ENCODE measurements at regions not wholly inside any gene's neighbourhood (a gene's known extent, or its start where the extent isn't known, plus 50 kb on each side); places are given as distances from the start of the nearest gene placed in this dataset.

DNA sequence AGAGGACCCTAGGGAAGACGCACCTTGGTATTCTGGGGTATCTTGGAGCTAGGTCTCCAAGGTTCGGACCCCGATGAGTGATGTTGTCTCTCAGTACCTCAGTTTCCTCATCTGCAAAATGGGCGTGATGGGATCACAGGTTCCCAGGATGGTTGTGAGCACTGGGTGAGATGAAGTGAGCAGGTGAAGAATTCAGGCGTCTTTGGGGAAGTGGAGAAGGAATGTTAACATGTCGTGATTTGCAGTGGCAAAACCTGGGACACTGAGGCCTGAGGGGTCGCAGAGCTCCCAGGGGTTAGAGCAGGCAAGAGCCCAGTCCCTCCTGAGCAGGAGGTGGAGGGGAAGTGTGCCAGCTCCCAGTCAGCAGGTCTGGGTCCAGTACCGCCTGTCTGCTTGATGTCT is 215.1 kb upstream of the GSE1 start:
- DNase-seq (ENCODE audit: low read depth in 2 of 2, low spot score in 1 of 2) = no peak

GRCh38 chr16:85398688-85399582 is 214.2 kb upstream of the GSE1 start:
- DNase-seq (ENCODE audit: low read depth in 2 of 2, low spot score in 1 of 2) = no peak

- no peak for DNase-seq (ENCODE audit: low read depth in 2 of 2, low spot score in 1 of 2)
Observed at GRCh38 chr16:85399583-85400284, 213.4 kb upstream of the GSE1 start.

- DNase-seq (ENCODE audit: low read depth in 2 of 2, low spot score in 1 of 2) = no peak
Observed at GRCh38 chr16:85400305-85401205, 212.6 kb upstream of the GSE1 start.

DNA sequence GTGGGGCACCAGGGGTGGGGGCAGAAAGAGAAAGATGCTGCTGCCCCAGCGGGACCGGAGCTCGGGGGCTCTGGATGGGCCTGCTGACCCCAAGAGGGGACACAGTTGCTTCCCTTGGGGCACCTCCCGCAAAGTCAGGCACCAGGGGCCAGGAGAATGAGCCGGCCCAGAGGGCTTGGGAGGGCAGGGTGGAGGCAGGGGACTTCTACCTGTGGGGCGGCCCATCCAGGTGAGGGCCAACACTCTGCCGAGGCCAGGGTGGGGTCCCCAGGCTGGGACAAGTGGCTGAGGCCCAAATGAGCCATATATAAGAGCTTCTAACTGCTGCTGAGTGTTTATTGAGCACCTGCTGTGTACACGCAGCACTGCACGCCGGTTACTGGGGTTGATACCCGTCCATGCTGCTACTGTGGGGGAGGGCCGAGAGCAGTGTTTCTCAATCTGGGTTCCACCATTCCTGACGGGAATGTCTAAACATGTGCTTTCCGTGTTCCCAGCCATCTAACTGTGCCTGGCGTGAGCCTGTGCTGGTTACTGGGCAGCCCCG is 211.7 kb upstream of the GSE1 start:
- no peak for DNase-seq (ENCODE audit: low read depth in 2 of 2, low spot score in 1 of 2)

DNA sequence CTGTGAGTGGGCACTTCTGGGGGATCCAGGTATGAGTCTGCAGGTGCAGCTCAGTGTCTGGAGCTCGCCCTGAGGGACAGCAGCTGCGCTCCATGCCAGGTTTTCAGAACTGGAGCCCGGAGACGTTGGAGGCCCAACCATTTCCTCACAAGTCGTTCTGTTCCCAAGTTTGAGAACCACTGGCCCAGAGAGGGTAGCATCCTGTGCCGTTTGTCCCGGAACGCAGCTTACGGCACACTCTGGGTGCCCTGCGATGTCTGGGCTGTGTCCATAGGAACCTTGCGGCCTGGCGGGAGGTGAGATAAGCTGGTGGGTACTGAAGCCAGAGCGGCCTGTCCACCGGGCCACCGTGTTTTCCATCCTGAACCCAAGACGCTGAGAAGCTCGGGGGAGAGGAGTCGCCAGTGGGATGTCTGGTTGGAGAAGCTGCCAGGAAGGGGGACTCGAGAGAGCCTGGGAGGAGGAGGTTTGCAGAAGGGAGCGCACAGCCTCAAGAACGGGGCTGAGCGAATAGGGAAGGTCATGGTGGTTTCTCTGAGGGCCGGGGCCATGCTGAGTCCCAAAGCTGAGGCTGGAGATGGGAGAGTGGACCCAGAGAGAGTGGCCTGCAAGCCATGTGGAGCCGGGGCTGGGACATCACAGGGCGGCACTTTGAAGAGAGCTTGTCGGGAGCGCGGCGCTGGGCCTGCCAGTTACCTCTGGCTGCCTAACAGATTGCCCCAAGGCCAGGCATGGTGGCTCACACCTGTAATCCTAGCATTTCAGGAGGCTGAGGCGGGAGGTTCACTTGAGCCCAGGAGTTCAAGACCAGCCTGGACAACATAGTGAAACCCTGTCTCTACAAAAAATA is 211.0 kb upstream of the GSE1 start:
- DNase-seq (ENCODE audit: low read depth in 2 of 2, low spot score in 1 of 2) = no peak

DNA sequence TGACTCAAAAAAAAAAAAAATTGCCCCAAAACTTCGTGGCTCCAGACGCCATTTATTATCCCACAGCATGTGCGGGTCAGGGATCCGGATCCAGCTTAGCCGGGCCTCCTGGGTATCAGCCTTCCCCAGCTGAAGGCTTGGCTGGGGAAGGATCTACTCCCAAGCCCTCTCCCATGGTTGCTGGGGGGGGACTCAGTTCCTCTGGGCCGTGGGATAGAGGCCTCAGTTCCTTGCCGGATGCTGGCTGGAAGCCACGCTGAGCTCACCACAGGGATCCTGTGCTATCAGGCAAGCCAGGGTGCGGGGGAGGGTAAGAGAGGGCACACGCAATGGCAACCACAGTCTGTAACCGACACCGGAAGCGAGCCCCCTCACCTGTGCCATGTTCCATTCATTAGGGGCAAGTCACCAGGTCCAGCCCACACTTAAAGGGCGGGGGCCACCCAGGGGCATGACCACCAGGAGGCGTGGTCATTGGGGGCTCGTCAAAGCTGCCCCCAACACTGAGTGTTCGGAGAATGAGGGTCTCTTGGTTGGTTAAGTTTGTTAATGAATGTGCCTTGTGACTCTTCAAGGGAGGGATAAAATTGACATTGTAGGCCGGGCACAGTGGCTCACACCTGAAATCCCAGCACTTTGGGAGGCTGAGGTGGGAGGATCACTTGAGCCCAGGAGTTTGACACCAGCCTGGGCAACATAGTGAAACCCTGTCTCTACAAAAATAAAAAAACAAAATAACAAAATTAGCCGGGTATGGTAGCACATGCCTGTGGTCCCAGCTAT is 210.0 kb upstream of the GSE1 start:
- DNase-seq (ENCODE audit: low read depth in 2 of 2, low spot score in 1 of 2) = no peak

DNA sequence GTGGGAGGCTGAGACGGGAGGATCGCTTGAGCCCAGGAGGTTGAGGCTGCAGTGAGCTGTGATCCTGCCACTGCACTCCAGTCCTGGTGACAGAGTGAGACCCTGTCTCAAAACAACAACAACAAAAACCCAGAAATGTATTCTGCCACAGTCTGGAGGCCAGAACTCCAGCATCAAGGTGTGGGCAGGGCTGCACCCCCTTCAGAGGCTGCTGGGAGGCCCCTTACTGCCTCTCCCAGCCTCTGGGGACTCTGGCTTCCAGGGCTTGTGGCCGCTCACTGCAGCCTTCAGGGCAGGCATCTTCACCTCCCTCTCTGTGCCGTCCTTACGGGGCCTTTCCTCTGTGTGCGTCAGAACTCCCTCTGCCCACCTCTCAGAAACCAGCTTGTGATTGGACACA is 209.4 kb upstream of the GSE1 start:
- DNase-seq (ENCODE audit: low read depth in 2 of 2, low spot score in 1 of 2) = no peak

GRCh38 chr16:85412911-85413520 is 200.1 kb upstream of the GSE1 start:
- DNase-seq (ENCODE audit: low read depth in 2 of 2, low spot score in 1 of 2) = no peak

DNA sequence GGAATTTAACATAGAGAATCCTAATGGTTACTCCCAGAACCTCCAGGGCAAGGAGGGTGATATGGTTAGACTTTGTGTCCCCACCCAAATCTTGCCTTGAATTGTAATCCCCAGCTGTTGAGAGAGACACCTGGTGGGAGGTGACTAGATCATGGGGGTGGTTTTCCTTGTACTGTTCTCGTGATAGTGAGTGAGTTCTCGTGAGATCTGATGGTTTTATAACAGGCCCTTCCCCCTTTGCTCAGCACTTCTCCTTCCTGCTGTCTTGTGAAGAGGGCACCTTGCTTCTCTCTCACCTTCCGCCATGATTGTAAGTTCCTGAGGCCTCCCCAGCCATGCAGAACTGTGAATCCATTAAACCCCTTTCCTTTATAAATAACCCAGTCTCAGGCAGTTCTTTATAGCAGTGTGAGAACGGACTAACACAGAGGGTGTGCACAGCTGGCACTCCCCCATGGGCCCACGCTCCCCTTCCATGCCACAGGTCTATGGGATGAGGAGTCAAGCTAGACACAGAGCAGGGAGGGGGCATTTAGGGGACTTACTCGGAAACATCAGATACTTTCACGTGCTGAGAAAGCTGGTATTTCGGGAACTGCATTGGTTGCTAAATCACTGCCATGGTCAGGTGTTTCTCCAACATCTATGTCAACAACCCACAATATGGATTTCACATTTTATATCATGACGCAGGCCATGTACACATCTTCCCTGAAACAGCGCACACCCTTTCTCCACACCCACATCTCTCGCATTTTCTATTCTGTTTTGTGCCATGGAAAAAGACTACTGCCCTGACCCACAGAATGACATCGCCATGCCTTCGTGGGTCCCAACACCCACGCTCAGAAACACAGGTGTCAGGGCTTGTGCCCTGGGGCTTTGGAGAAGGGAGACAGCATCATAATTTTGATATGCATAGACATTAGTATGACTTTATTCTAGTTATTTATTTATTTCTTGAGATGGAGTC is 199.1 kb upstream of the GSE1 start:
- DNase-seq (ENCODE audit: low read depth in 2 of 2, low spot score in 1 of 2) = no peak

DNA sequence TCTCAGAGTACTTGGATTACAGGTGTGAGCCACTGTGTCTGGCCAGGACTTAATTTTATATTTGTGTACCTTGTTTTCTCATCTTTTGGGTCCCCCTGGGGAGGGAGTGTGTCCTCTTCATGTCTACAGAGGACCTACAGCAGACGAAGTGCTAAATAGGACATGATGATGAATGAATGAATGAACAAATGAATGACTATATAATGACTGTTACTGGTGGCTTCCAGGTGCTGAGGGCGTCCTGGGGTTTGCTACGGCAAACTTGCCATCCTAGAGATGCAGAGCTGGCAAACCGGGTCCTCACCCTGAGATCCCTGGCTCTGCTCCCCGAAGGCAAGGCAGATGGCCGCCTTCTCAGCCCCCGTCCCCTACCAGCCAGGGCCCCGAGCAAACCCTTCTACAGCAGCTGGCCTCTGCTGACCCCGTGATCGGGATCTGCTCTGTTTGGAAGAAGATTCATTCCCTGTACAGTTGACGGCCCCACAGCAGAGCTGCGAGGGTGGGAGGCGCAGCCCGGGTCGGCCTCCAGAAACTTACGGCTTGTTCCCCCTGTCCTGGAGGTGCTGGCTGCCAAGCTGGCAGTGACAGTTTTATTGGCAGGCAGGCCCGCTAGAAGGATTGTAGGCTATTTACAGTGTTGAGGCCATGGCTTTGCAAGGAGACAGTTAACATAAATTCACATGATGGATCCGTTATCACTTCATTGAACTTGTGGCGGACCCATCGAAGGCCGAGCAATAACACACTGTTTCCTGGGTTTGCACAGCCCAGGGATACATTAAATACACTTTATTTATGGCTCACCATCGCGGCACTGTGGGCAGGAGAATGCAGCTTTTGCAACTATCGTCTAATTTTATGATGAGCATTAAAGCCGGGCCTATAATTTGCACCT is 197.7 kb upstream of the GSE1 start:
- no peak for DNase-seq (ENCODE audit: low read depth in 2 of 2, low spot score in 1 of 2)

- peak; percentile 17 to 49 for DNase-seq (ENCODE audit: low read depth in 2 of 2, low spot score in 1 of 2)
Observed at GRCh38 chr16:85416228-85417109, 196.7 kb upstream of the GSE1 start.

- DNase-seq (ENCODE audit: low read depth in 2 of 2, low spot score in 1 of 2) = no peak
Observed at GRCh38 chr16:85417156-85417860, 195.8 kb upstream of the GSE1 start.

DNA sequence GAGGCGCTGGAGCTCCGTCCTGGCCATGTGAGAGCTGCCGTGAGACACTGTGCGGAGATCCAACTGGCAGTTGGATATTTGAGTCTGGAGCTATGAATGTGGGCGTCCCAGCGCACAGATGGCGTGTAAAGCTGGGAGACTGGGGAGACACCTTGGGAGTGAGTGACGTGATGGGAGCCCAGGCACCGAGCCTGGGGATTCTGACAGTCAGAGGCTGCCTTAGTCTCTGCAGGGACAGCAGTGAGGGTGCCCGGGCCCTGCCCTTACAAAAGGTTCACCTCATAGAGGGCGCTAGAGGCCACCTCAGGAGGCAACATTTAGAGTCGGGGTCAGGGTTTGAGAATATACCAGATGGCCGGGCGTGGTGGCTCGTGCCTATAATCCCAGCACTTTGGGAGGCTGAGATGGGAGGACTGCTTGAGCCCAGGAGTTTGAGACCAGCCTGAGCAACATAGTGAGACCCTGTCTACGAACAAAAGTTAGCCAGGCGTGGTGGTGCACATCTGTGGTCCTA is 194.1 kb upstream of the GSE1 start:
- no peak for DNase-seq (ENCODE audit: low read depth in 2 of 2, low spot score in 1 of 2)

Data from stimulated activated CD8-positive, alpha-beta memory T cell treated with anti-CD3 and anti-CD28 coated beads, Interleukin-4, amount 100 ng/mL, for 4 hours (primary cell).